ENCODE measurements at regions not wholly inside any gene's neighbourhood (a gene's known extent, or its start where the extent isn't known, plus 50 kb on each side); places are given as distances from the start of the nearest gene placed in this dataset.
"Not testable (repeated sequence)": the region's sequence is repeated elsewhere in the genome, so short reads cannot be mapped to it uniquely, and the experiment has no call there.

GRCh38 chr14:48243900-48244299 lies 568.5 kb upstream of the MDGA2 start:
- H3K27ac ChIP-seq (ENCODE audit: low read length), result no peak overlapping the region
- H3K27me3 Mint-ChIP-seq, result no peaks in the 10 kb centered on the region
- H3K4me3 Mint-ChIP-seq, result no peak overlapping the region
- H3K36me3 Mint-ChIP-seq, result no peaks in the 10 kb centered on the region
- H3K4me3 ChIP-seq (ENCODE audit: control insufficient read depth in 1 of 2, extremely low read depth in 1 of 2, low read length in 1 of 2), result no peak overlapping the region
- no peak for DNase-seq
- H3K4me1 Mint-ChIP-seq, result no peaks in the 10 kb centered on the region
- ATAC-seq (replicated peaks in 1 of 4), result no peak
- ChIA-PET CTCF (no interaction called here), POLR2A (no interaction called here)
- no peaks in the 10 kb centered on the region for H3K4me1 ChIP-seq (ENCODE audit: control insufficient read depth in 1 of 2, extremely low read depth in 1 of 2, insufficient read depth in 2 of 2, low read length in 2 of 2)
- WGBS (ENCODE audit: insufficient coverage), result 78% methylated on average over 3 of the region's 3 CpGs
- no peak overlapping the region for H3K27ac Mint-ChIP-seq
- no peaks in the 10 kb centered on the region for H3K9me3 ChIP-seq
- H3K9me3 Mint-ChIP-seq, result peaks cover 0 to 4% (median 0%) of the 10 kb centered on the region in 3 donors
- no peaks in the 10 kb centered on the region for H3K36me3 ChIP-seq (ENCODE audit: control insufficient read depth in 2 of 2, extremely low read depth in 1 of 2, insufficient read depth in 1 of 2, low read length in 1 of 2)
- no peaks in the 10 kb centered on the region for H3K27me3 ChIP-seq (replicated peaks in 1 of 2; ENCODE audit: control insufficient read depth in 2 of 2, extremely low read depth in 1 of 2, insufficient read depth in 2 of 2, low read length in 1 of 2)

DNA sequence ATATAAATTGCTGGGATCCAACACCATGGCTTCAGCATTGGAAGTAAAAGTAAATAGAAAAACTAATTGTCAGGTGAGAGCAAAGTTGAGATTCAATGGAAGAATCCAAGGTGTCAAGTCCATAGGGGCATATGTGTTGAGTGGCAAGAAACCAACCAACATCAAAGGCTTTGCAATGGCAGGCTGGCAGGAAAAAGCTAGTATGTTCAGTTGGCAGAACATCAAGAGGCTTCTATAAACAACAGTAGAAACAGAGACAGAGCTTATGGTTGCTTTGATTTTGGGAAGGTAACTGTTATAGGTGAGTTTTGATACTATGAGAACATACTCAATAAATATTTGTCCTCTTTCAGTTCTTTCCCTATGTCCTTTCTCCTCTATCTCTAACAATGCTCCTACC lies 553.7 kb upstream of the MDGA2 start:
- no peak for ATAC-seq (replicated peaks in 1 of 4)
- Mint-ChIP-seq H3K9me3 (peaks cover 5 to 9% (median 5%) of the 10 kb centered on the region in 3 donors), H3K27ac (no peak overlapping the region), H3K27me3 (no peaks in the 10 kb centered on the region), H3K4me1 (no peaks in the 10 kb centered on the region), H3K36me3 (no peaks in the 10 kb centered on the region), H3K4me3 (no peak overlapping the region)
- ChIA-PET POLR2A (no interaction called here), CTCF (no interaction called here)
- H3K4me3 ChIP-seq (ENCODE audit: control insufficient read depth in 1 of 2, extremely low read depth in 1 of 2, low read length in 1 of 2), result no peak overlapping the region
- H3K4me1 ChIP-seq (ENCODE audit: control insufficient read depth in 1 of 2, extremely low read depth in 1 of 2, insufficient read depth in 2 of 2, low read length in 2 of 2), result no peaks in the 10 kb centered on the region
- H3K27ac ChIP-seq (ENCODE audit: low read length), result no peak overlapping the region
- no peak for DNase-seq
- no peaks in the 10 kb centered on the region for H3K36me3 ChIP-seq (ENCODE audit: control insufficient read depth in 2 of 2, extremely low read depth in 1 of 2, insufficient read depth in 1 of 2, low read length in 1 of 2)
- no peaks in the 10 kb centered on the region for H3K27me3 ChIP-seq (replicated peaks in 1 of 2; ENCODE audit: control insufficient read depth in 2 of 2, extremely low read depth in 1 of 2, insufficient read depth in 2 of 2, low read length in 1 of 2)
- H3K9me3 ChIP-seq, result no peaks in the 10 kb centered on the region

DNA sequence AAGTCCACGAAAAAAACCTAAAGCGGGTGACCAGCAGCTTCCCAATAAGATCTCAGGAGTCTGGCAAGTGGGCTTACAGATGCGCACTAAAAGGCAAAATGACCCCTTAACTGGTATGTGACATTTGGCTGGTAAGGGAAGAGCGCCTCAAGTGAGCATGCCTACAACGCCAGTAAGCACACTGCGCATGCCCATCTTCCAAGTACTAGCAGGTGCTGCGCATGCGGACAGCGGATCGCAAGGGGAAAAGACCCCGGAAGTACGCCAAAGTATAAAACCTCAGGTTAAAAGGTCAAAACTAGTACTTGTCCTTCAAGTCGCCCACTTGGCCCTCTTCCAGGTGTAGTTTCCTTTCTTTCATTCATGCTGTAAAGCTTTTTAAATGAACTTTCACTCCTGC lies 518.5 kb upstream of the MDGA2 start:
- H3K9me3 ChIP-seq, result no peaks in the 10 kb centered on the region
- Mint-ChIP-seq H3K9me3 (peaks cover 0 to 2% (median 2%) of the 10 kb centered on the region in 3 donors), H3K4me3 (no peak overlapping the region), H3K27ac (no peak overlapping the region), H3K4me1 (no peaks in the 10 kb centered on the region), H3K27me3 (no peaks in the 10 kb centered on the region), H3K36me3 (no peaks in the 10 kb centered on the region)
- no peaks in the 10 kb centered on the region for H3K36me3 ChIP-seq (ENCODE audit: control insufficient read depth in 2 of 2, extremely low read depth in 1 of 2, insufficient read depth in 1 of 2, low read length in 1 of 2)
- no peaks in the 10 kb centered on the region for H3K4me1 ChIP-seq (ENCODE audit: control insufficient read depth in 1 of 2, extremely low read depth in 1 of 2, insufficient read depth in 2 of 2, low read length in 2 of 2)
- WGBS (ENCODE audit: insufficient coverage), result 96% methylated on average over 12 of the region's 13 CpGs
- no peaks in the 10 kb centered on the region for H3K27me3 ChIP-seq (replicated peaks in 1 of 2; ENCODE audit: control insufficient read depth in 2 of 2, extremely low read depth in 1 of 2, insufficient read depth in 2 of 2, low read length in 1 of 2)
- no peak overlapping the region for H3K4me3 ChIP-seq (ENCODE audit: control insufficient read depth in 1 of 2, extremely low read depth in 1 of 2, low read length in 1 of 2)
- DNase-seq (no peak), ATAC-seq (replicated peaks in 1 of 4) (no peak)
- CTCF ChIA-PET, result no interaction called here
- POLR2A ChIA-PET, result no interaction called here
- H3K27ac ChIP-seq (ENCODE audit: low read length), result no peak overlapping the region

GRCh38 chr14:48149624-48150023 lies 474.2 kb upstream of the MDGA2 start:
- H3K4me1 ChIP-seq (ENCODE audit: control insufficient read depth in 1 of 2, extremely low read depth in 1 of 2, insufficient read depth in 2 of 2, low read length in 2 of 2); H3K4me3 ChIP-seq (ENCODE audit: control insufficient read depth in 1 of 2, extremely low read depth in 1 of 2, low read length in 1 of 2); H3K27me3 ChIP-seq (replicated peaks in 1 of 2; ENCODE audit: control insufficient read depth in 2 of 2, extremely low read depth in 1 of 2, insufficient read depth in 2 of 2, low read length in 1 of 2); H3K4me1 Mint-ChIP-seq; H3K27ac ChIP-seq (ENCODE audit: low read length); POLR2A ChIA-PET; DNase-seq; CTCF ChIA-PET; H3K36me3 ChIP-seq (ENCODE audit: control insufficient read depth in 2 of 2, extremely low read depth in 1 of 2, insufficient read depth in 1 of 2, low read length in 1 of 2); H3K27ac Mint-ChIP-seq; H3K27me3 Mint-ChIP-seq; H3K36me3 Mint-ChIP-seq; ATAC-seq (replicated peaks in 1 of 4); H3K4me3 Mint-ChIP-seq; H3K9me3 ChIP-seq: not testable (repeated sequence)
- WGBS (ENCODE audit: insufficient coverage), result 88% methylated on average over 1 of the region's 1 CpG
- H3K9me3 Mint-ChIP-seq, result peaks cover 10 to 20% (median 10%) of the 10 kb centered on the region in 3 donors

- POLR2A ChIA-PET, result no interaction called here
- no peaks in the 10 kb centered on the region for H3K4me1 Mint-ChIP-seq
These were observed 465.4 kb upstream of the MDGA2 start for GRCh38 chr14:48140804-48141203.

DNA sequence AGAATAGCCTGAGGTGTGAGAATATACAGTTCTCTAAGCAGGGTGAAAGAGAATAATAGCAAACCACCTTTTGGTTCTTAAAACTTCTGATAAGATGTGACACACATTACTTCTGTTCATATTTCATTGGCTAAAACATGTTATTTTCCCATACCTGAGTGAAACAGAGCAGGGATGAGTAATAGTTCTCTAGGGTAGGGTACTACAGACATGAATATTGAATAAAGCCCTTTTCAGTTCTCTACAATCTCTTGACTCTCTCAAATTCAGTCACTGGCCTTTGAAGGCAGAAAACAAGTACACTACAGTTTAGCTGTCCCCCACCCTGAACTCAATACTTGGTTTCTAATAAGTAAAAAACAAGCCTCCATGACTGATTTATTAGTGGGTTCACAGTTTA lies 454.1 kb upstream of the MDGA2 start:
- Histone ChIP-seq H3K36me3 (ENCODE audit: control insufficient read depth in 2 of 2, extremely low read depth in 1 of 2, insufficient read depth in 1 of 2, low read length in 1 of 2) (no peaks in the 10 kb centered on the region), H3K4me1 (ENCODE audit: control insufficient read depth in 1 of 2, extremely low read depth in 1 of 2, insufficient read depth in 2 of 2, low read length in 2 of 2) (no peaks in the 10 kb centered on the region), H3K4me3 (ENCODE audit: control insufficient read depth in 1 of 2, extremely low read depth in 1 of 2, low read length in 1 of 2) (no peak overlapping the region), H3K9me3 (no peaks in the 10 kb centered on the region), H3K27me3 (replicated peaks in 1 of 2; ENCODE audit: control insufficient read depth in 2 of 2, extremely low read depth in 1 of 2, insufficient read depth in 2 of 2, low read length in 1 of 2) (no peaks in the 10 kb centered on the region), H3K27ac (ENCODE audit: low read length) (no peak overlapping the region)
- POLR2A ChIA-PET, result no interaction called here
- no peaks in the 10 kb centered on the region for H3K4me1 Mint-ChIP-seq
- H3K27ac Mint-ChIP-seq, result no peak overlapping the region
- H3K36me3 Mint-ChIP-seq, result no peaks in the 10 kb centered on the region
- DNase-seq (no peak), ATAC-seq (replicated peaks in 1 of 4) (no peak)
- H3K9me3 Mint-ChIP-seq, result peaks cover 5 to 10% (median 8%) of the 10 kb centered on the region in 3 donors
- no peaks in the 10 kb centered on the region for H3K27me3 Mint-ChIP-seq
- H3K4me3 Mint-ChIP-seq, result no peak overlapping the region
- CTCF ChIA-PET, result no interaction called here

More at GRCh38 chr14:48140804-48141203, 465.4 kb upstream of the MDGA2 start:
- ATAC-seq (replicated peaks in 1 of 4) (no peak), DNase-seq (no peak)
- no CpG with 5 or more reads among the region's 3 CpGs for WGBS (ENCODE audit: insufficient coverage)
- no peaks in the 10 kb centered on the region for H3K27me3 ChIP-seq (replicated peaks in 1 of 2; ENCODE audit: control insufficient read depth in 2 of 2, extremely low read depth in 1 of 2, insufficient read depth in 2 of 2, low read length in 1 of 2)
- Mint-ChIP-seq H3K36me3 (no peaks in the 10 kb centered on the region), H3K9me3 (peaks cover 3 to 5% (median 4%) of the 10 kb centered on the region in 3 donors), H3K27me3 (no peaks in the 10 kb centered on the region), H3K4me3 (no peak overlapping the region), H3K27ac (no peak overlapping the region)
- CTCF ChIA-PET, result no interaction called here
- no peak overlapping the region for H3K4me3 ChIP-seq (ENCODE audit: control insufficient read depth in 1 of 2, extremely low read depth in 1 of 2, low read length in 1 of 2)
- H3K9me3 ChIP-seq, result no peaks in the 10 kb centered on the region
- H3K27ac ChIP-seq (ENCODE audit: low read length), result no peak overlapping the region
- H3K4me1 ChIP-seq (ENCODE audit: control insufficient read depth in 1 of 2, extremely low read depth in 1 of 2, insufficient read depth in 2 of 2, low read length in 2 of 2), result no peaks in the 10 kb centered on the region
- no peaks in the 10 kb centered on the region for H3K36me3 ChIP-seq (ENCODE audit: control insufficient read depth in 2 of 2, extremely low read depth in 1 of 2, insufficient read depth in 1 of 2, low read length in 1 of 2)

DNA sequence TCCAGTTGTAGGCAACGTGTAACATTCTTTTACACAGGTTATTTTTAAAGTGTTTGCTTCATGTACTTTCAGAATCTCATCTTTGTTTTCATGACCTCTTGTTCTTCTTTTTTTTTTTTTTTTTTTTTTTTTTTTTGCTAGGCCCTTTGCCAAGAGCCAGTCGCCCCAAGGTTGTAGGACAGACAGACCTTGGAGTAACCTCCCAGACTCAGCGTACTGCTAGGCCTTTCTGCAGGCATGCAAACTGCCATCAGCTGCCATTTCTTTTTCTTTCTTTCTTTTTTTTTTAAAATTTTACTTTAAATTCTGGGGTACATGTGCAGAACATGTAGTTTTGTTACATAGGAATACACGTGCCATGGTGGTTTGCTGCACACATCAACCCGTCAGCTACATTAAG lies 452.3 kb upstream of the MDGA2 start:
- ChIA-PET POLR2A (no interaction called here), CTCF (no interaction called here)
- Histone ChIP-seq H3K27ac (ENCODE audit: low read length) (no peak overlapping the region), H3K9me3 (no peaks in the 10 kb centered on the region), H3K27me3 (replicated peaks in 1 of 2; ENCODE audit: control insufficient read depth in 2 of 2, extremely low read depth in 1 of 2, insufficient read depth in 2 of 2, low read length in 1 of 2) (no peaks in the 10 kb centered on the region), H3K4me1 (ENCODE audit: control insufficient read depth in 1 of 2, extremely low read depth in 1 of 2, insufficient read depth in 2 of 2, low read length in 2 of 2) (no peaks in the 10 kb centered on the region), H3K36me3 (ENCODE audit: control insufficient read depth in 2 of 2, extremely low read depth in 1 of 2, insufficient read depth in 1 of 2, low read length in 1 of 2) (no peaks in the 10 kb centered on the region), H3K4me3 (ENCODE audit: control insufficient read depth in 1 of 2, extremely low read depth in 1 of 2, low read length in 1 of 2) (no peak overlapping the region)
- ATAC-seq (replicated peaks in 1 of 4), result no peak
- no peak overlapping the region for H3K27ac Mint-ChIP-seq
- no peaks in the 10 kb centered on the region for H3K4me1 Mint-ChIP-seq
- no peaks in the 10 kb centered on the region for H3K36me3 Mint-ChIP-seq
- H3K9me3 Mint-ChIP-seq, result peaks cover 5 to 8% (median 6%) of the 10 kb centered on the region in 3 donors
- no peak for DNase-seq
- no CpG with 5 or more reads among the region's 5 CpGs for WGBS (ENCODE audit: insufficient coverage)
- no peaks in the 10 kb centered on the region for H3K27me3 Mint-ChIP-seq
- no peak overlapping the region for H3K4me3 Mint-ChIP-seq
